ENCODE measurements at regions not wholly inside any gene's neighbourhood (a gene's known extent, or its start where the extent isn't known, plus 50 kb on each side); places are given as distances from the start of the nearest gene placed in this dataset.
"Not testable (repeated sequence)": the region's sequence is repeated elsewhere in the genome, so short reads cannot be mapped to it uniquely, and the experiment has no call there.

DNA sequence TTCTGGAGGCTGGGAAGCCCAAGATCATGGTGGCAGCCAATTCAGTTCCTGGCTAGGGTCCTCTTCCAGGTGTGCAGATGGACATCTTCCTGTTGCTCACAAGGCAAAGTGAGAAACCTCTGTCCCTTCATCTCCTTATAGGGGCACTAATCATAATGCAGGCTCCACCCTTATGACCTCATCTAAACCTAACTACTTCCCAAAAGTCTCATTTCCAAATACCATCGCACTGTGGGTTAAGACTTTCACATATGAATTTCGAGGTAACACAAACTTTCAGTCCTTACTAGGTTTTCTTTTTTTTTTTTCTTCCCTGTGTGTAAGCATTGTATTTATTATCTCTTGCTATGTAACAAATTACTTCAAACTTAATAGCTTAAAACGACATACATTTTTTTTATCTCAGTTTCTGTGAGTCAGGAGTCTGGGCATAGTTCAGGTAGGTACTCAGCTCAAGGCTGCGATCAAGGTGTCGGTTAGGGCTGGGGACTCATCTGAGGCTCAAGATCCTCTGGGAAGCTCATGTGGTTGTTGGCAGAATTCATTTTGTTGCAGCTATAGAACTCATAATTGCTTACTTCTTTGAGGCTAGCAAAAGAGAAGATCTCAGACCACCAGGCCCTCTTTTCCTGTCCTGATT is 204.7 kb upstream of the STK26 start:
- peak in 1 of 3 donors; percentile 20 for DNase-seq (ENCODE audit: low read depth in 2 of 3, low spot score in 2 of 3)

- DNase-seq (ENCODE audit: low read depth in 2 of 3, low spot score in 2 of 3): peak in 2 of 3 donors; percentile 16 to 80
These were observed 201.0 kb upstream of the STK26 start for GRCh38 chrX:131821945-131822622.

GRCh38 chrX:131826572-131826971 is 196.5 kb upstream of the STK26 start:
- DNase-seq (ENCODE audit: low read depth in 2 of 3, low spot score in 2 of 3): no peak

DNA sequence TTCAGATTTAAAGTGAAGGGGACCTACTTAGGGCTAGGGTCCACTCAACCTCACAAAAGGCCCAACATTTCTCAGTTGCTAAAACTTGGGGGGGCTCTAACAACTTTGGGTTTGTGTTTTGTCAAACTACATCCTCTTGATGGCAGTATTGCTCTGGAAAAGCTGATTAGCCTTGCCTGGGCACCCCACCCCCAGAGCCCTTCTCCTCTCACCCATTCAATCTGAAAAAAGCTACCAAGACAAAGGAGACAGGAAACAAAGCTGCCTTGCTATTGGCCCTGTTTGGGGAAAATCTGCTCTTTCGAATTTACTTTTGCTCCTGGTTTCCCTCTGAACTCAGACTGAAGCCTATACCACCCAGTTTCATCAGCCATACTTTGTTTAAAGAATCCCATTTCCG is 195.2 kb upstream of the STK26 start:
- DNase-seq (ENCODE audit: low read depth in 2 of 3, low spot score in 2 of 3): peak in 2 of 3 donors; percentile 66 to 82

DNA sequence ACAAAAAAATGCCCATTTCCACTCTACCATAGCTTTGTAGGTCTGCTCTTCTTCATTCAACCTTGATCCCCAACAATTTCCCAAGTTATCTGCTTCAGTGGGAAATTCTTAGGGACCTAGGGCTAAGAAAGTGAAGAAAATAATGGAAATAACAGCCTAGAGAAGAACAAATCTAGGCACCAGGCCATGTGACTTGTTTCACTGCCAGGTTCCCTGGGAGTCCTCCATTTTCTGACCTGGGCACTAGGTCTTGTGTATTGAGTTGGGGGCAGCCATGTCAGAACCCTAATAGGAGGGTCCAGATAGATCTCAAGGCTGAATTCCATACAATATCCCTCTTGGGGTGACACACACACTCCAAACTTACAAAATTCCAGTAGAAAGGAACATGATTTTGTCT is 194.6 kb upstream of the STK26 start:
- peak in 1 of 3 donors; percentile 39 for DNase-seq (ENCODE audit: low read depth in 2 of 3, low spot score in 2 of 3)

DNA sequence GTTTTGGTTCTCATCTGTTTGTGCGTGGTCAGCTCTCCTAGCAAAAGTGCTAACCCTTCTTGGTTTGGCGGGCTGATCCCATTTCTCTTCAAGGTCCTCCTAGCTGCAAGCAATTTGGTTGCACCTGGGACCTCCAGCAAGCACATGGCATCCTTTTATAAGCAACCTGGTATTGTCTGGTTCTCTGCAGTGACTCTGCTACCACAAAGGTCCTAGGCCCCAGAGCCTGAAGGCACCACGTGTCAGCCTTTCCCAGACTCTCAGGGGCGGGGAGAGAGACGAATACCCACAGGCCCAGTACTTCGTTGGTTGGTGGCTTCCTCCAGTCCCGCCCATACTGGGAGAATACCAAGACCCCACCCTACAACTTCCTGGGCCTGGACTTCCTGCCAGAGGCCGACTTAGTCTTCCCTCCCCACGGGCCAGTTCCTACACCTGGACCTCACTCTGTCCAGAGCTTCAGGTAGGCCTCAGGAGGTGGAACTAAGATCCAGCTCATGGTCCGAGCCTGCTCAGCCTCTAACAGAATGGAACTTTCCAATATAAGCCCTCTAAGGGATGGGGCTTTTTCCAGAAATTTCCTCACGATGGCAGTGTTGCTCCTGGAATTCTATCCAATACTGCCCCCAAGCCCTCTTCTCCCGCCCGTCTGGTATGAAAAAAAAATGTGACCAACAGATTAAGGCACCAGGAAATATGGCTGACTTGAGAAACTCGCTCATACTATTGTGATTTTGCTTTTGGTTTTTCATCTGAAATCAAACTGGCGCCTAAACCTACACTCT is 192.5 kb upstream of the STK26 start:
- DNase-seq (ENCODE audit: low read depth in 2 of 3, low spot score in 2 of 3): peak in 2 of 3 donors; percentile 85 to 95

DNA sequence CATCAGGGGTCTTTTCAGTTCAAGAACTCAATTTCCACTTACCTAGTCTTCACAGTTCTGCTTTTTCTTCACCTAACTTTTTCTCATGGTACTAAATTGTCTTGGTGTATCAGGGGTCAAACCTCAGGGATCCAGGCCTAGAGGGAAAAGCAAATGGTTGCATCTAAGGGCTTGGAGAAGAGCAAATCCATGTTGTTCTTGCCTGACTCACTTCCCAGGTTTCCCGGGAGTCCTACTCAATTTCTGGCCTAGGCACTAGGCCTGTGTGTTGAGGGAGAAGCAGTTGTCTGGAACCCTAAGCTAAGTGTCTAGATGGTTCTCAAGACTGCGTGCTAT is 191.9 kb upstream of the STK26 start:
- DNase-seq (ENCODE audit: low read depth in 2 of 3, low spot score in 2 of 3): no peak

DNA sequence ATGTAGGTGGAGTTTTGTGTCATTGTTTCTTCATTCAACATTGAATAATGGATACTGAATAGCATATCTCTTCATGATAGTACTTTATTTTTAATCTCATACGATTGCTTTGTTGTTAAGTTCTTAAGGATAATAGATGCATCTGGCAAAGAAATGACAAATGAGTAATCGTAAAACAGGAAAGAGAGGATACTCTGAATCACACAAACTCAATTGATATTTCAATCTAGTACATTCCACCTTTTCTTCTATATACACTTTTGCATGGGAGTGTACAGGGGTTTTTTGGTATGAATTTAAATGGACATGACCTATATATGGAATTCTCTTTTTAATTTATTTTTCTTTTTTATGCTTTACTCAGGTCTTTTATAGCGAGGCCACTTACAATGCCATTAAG is 186.9 kb upstream of the STK26 start:
- no peak for DNase-seq (ENCODE audit: low read depth in 2 of 3, low spot score in 2 of 3)

- no peak for DNase-seq (ENCODE audit: low read depth in 2 of 3, low spot score in 2 of 3)
These were observed 185.8 kb upstream of the STK26 start for GRCh38 chrX:131837325-131837724.

- DNase-seq (ENCODE audit: low read depth in 2 of 3, low spot score in 2 of 3): no peak
These were observed 182.2 kb upstream of the STK26 start for GRCh38 chrX:131840799-131841495.

GRCh38 chrX:131841496-131842437 is 181.3 kb upstream of the STK26 start:
- peak in 2 of 3 donors; percentile 43 to 60 for DNase-seq (ENCODE audit: low read depth in 2 of 3, low spot score in 2 of 3)

- no peak for DNase-seq (ENCODE audit: low read depth in 2 of 3, low spot score in 2 of 3)
These were observed 179.1 kb upstream of the STK26 start for GRCh38 chrX:131843987-131844386.

DNA sequence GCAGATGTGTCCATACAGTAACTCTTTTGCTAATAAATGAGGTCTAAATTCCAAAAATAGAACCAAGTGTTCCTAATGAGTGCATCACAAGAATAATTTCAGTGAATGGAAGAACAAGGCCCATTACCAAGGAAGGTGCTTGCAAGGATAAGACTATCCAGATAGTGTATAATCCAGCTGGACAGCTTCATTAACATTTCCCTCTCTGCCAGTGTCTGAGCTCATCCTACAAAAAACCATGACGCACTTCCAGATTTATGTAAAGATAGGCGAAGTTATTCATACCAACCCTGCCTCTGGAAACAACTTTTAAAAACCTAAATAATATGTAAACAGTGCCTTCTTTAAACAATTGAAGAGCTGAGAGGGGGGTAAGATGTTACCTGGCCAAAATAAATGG is 177.9 kb upstream of the STK26 start:
- no peak for DNase-seq (ENCODE audit: low read depth in 2 of 3, low spot score in 2 of 3)

- no peak for DNase-seq (ENCODE audit: low read depth in 2 of 3, low spot score in 2 of 3)
These were observed 177.3 kb upstream of the STK26 start for GRCh38 chrX:131845771-131846170.

- DNase-seq (ENCODE audit: low read depth in 2 of 3, low spot score in 2 of 3): not testable (repeated sequence)
These were observed 172.1 kb upstream of the STK26 start for GRCh38 chrX:131850964-131851363.

- no peak for DNase-seq (ENCODE audit: low read depth in 2 of 3, low spot score in 2 of 3)
These were observed 169.7 kb upstream of the STK26 start for GRCh38 chrX:131853440-131853839.

DNA sequence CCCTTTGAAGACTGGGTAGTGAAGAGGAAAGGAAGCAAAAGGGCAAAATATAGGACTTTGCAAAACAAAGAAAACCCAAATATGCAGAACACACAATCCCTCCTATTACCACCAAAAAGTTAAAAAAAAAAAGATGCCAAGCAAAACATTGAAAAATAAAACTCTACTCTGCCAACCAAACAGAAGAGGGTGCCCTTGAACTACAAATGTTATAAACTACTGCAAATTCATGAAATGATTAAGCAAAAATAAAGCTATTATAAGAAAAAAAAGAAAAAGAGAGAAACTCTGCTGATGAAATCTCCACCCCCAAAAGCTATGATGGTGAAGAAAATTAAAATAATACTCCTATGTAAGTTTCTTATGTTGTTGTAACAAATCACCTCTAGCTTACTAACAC is 168.5 kb upstream of the STK26 start:
- peak in 2 of 3 donors; percentile 49 to 82 for DNase-seq (ENCODE audit: low read depth in 2 of 3, low spot score in 2 of 3)

GRCh38 chrX:131861088-131861787 is 161.9 kb upstream of the STK26 start:
- DNase-seq (ENCODE audit: low read depth in 2 of 3, low spot score in 2 of 3): no peak

- DNase-seq (ENCODE audit: low read depth in 2 of 3, low spot score in 2 of 3): no peak
These were observed 160.8 kb upstream of the STK26 start for GRCh38 chrX:131862321-131862720.

DNA sequence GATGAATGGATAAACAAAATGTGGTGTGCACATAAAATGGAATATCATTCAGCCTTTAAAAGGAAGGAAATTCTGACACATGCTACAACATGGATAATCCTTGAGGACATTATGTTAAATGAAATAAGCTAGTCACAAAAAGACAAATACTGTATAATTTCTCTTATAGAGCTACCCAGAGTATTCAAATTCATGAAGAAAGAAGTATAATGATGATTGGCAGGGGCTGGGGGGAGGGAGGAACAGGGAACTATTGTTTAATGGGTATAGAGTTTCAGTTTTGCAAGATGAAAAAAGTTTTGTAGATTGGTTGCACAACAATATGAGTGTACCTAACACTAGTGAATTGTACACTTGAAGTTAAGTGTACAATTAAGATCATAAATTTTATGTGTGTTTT is 153.9 kb upstream of the STK26 start:
- DNase-seq (ENCODE audit: low read depth in 2 of 3, low spot score in 2 of 3): no peak
